ENCODE measurements at regions not wholly inside any gene's neighbourhood (a gene's known extent, or its start where the extent isn't known, plus 50 kb on each side); places are given as distances from the start of the nearest gene placed in this dataset.
"Not testable (repeated sequence)": the region's sequence is repeated elsewhere in the genome, so short reads cannot be mapped to it uniquely, and the experiment has no call there.

- DNase-seq (ENCODE audit: low spot score), result no peak
Measured at GRCh38 chr5:110923971-110924370, 147.5 kb upstream of the TSLP start.

- no peak for DNase-seq (ENCODE audit: low spot score)
Measured at GRCh38 chr5:110925398-110925797, 146.1 kb upstream of the TSLP start.

- no peak for DNase-seq (ENCODE audit: low spot score)
Measured at GRCh38 chr5:110925916-110926315, 145.6 kb upstream of the TSLP start.

- DNase-seq (ENCODE audit: low spot score), result no peak
Measured at GRCh38 chr5:110932755-110933488, 138.6 kb upstream of the TSLP start.

GRCh38 chr5:110940136-110940535 lies 131.4 kb upstream of the TSLP start:
- DNase-seq (ENCODE audit: low spot score), result no peak

GRCh38 chr5:110945874-110946436 lies 125.6 kb upstream of the TSLP start:
- DNase-seq (ENCODE audit: low spot score), result no peak

- DNase-seq (ENCODE audit: low spot score), result no peak
Measured at GRCh38 chr5:110951373-110951791, 120.1 kb upstream of the TSLP start.

- DNase-seq (ENCODE audit: low spot score), result no peak
Measured at GRCh38 chr5:110956280-110956912, 115.1 kb upstream of the TSLP start.

GRCh38 chr5:110956913-110957813 lies 114.3 kb upstream of the TSLP start:
- DNase-seq (ENCODE audit: low spot score), result no peak

GRCh38 chr5:110957934-110958333 lies 113.6 kb upstream of the TSLP start:
- no peak for DNase-seq (ENCODE audit: low spot score)

- no peak for DNase-seq (ENCODE audit: low spot score)
Measured at GRCh38 chr5:110963495-110963894, 108.0 kb upstream of the TSLP start.

GRCh38 chr5:110965773-110966581 lies 105.5 kb upstream of the TSLP start:
- DNase-seq (ENCODE audit: low spot score), result no peak

- no peak for DNase-seq (ENCODE audit: low spot score)
Measured at GRCh38 chr5:110968246-110969005, 103.1 kb upstream of the TSLP start.

GRCh38 chr5:110969502-110969901 lies 102.0 kb upstream of the TSLP start:
- DNase-seq (ENCODE audit: low spot score), result no peak

- peak; percentile 23 for DNase-seq (ENCODE audit: low spot score)
Measured at GRCh38 chr5:110973510-110973909, 98.0 kb upstream of the TSLP start.

GRCh38 chr5:110977915-110978314 lies 93.6 kb upstream of the TSLP start:
- DNase-seq (ENCODE audit: low spot score), result no peak

GRCh38 chr5:110985882-110986281 lies 85.6 kb upstream of the TSLP start:
- not testable (repeated sequence) for DNase-seq (ENCODE audit: low spot score)

- DNase-seq (ENCODE audit: low spot score), result not testable (repeated sequence)
Measured at GRCh38 chr5:110987573-110987972, 83.9 kb upstream of the TSLP start.

GRCh38 chr5:110996742-110997141 lies 74.8 kb upstream of the TSLP start:
- no peak for DNase-seq (ENCODE audit: low spot score)

- no peak for DNase-seq (ENCODE audit: low spot score)
Measured at GRCh38 chr5:111002036-111002435, 69.5 kb upstream of the TSLP start.

GRCh38 chr5:111003623-111004022 lies 67.9 kb upstream of the TSLP start:
- no peak for DNase-seq (ENCODE audit: low spot score)
